A549 (cell line): ENCODE measurements at regions not wholly inside any gene's neighbourhood (a gene's known extent, or its start where the extent isn't known, plus 50 kb on each side); places are given as distances from the start of the nearest gene placed in this dataset.

Experiments used
- ATAC-seq, 2 experiments: fragments of 200-7000 bp in 1 of 2; fragments of >200 bp in 1 of 2; cut with Nextera tagmentation in 1 of 2; cut with Tn5 transposase in 1 of 2; 3 replicates each; pipeline versions ENCODE4 v1.8.0 to v1.9.1; 2018 to 2020; ENCODE audit warnings: mild to moderate bottlenecking in 1 of 2, moderate library complexity in 1 of 2
- CTCF ChIA-PET: fragments of 300-600 bp; sonication (Branson Sonifier 250); formaldehyde crosslinking; extraction: SDS; loops from one replicate; lab custom pipeline; 2021; ENCODE audit warnings: antibody characterized with exemption, inconsistent platforms; lab: Yijun Ruan, JAX
- POLR2A ChIA-PET: fragments of 350-600 bp; formaldehyde crosslinking; extraction: SDS; loops from one replicate; lab custom pipeline; 2021; ENCODE audit warnings: antibody characterized with exemption, inconsistent platforms; lab: Yijun Ruan, JAX
- DNase-seq, 2 experiments: peaks; one replicate each; pipeline versions ENCODE4 v3.0.0 to v3.0.0-alpha.2; 2011 to 2016; ENCODE audit warnings: low read depth in 1 of 2, low spot score in 1 of 2
- FAIRE-seq: peaks from 2 replicates; lab custom pipeline; 2011; peaks lifted over from hg19 to GRCh38; lab: Jason Lieb, UNC
- H3K27ac ChIP-seq, 2 experiments: fragments of >200 bp; sonication (Bioruptor Twin); formaldehyde crosslinking; 3 replicates each; pipeline ENCODE4 v1.5.1; 2016 to 2017
- H3K4me1 ChIP-seq: fragments of >200 bp; sonication (Bioruptor Twin); formaldehyde crosslinking; 3 replicates; pipeline ENCODE4 v1.6.1; 2016
- H3K4me2 ChIP-seq: fragments of >200 bp; sonication (Bioruptor Twin); formaldehyde crosslinking; 3 replicates; pipeline ENCODE4 v1.6.1; 2016
- H3K4me3 ChIP-seq: fragments of >200 bp; sonication (Bioruptor Twin); formaldehyde crosslinking; 3 replicates; pipeline ENCODE4 v1.5.1; 2016
- H3K9me3 ChIP-seq: fragments of >200 bp; sonication (Bioruptor Twin); formaldehyde crosslinking; 3 replicates; pipeline ENCODE4 v1.6.1; 2016
- CEBPB ChIP-seq, 2 experiments: fragments of >200 bp in 1 of 2; sonication (Bioruptor Twin) in 1 of 2; formaldehyde crosslinking in 1 of 2; IDR thresholded peaks; 2 replicates each; pipeline ENCODE4 v1.6.1; 2012 to 2016
- CHD2 ChIP-seq: fragments of 150-350 bp; IDR thresholded peaks from 2 replicates; pipeline ENCODE4 v1.6.1; 2014; ENCODE audit warnings: low read length; ENCODE audit not compliant: partially characterized antibody
- EHF ChIP-seq: fragments of 250-450 bp; sonication (Bioruptor Pico); IDR thresholded peaks from 2 replicates; pipeline ENCODE4 v1.5.0; 2020; ENCODE audit warnings: mild to moderate bottlenecking
- ESRRA ChIP-seq: fragments of 150-350 bp; IDR thresholded peaks from 2 replicates; pipeline ENCODE4 v1.6.1; 2014; ENCODE audit warnings: mild to moderate bottlenecking, low read length, borderline replicate concordance
- FOSB ChIP-seq: fragments of 250-450 bp; sonication (Bioruptor Pico); IDR thresholded peaks from 2 replicates; pipeline ENCODE4 v1.5.0; 2020; ENCODE audit warnings: mild to moderate bottlenecking, moderate library complexity
- FOSL2 ChIP-seq, 2 experiments: fragments of 450-650 bp in 1 of 2; fragments of >200 bp in 1 of 2; sonication (Bioruptor Twin) in 1 of 2; formaldehyde crosslinking; IDR thresholded peaks; 2 replicates each; pipeline versions ENCODE4 v1.5.0 to v1.6.1; 2016 to 2020; ENCODE audit warnings: mild to moderate bottlenecking in 1 of 2, moderate library complexity in 1 of 2
- GATA3 ChIP-seq: IDR thresholded peaks from 2 replicates; pipeline ENCODE4 v1.6.1; 2012; ENCODE audit warnings: borderline replicate concordance
- HDAC2 ChIP-seq: fragments of 200-600 bp; sonication (generic); IDR thresholded peaks from 2 replicates; pipeline ENCODE4 v1.6.1; 2016
- HOXB13 ChIP-seq: fragments of 250-450 bp; sonication (Bioruptor Pico); IDR thresholded peaks from 2 replicates; pipeline ENCODE4 v1.5.0; 2020; ENCODE audit warnings: low read depth, mild to moderate bottlenecking, moderate library complexity
- HOXB5 ChIP-seq: fragments of 250-450 bp; sonication (Bioruptor Pico); IDR thresholded peaks from 2 replicates; pipeline ENCODE4 v1.5.0; 2020; ENCODE audit warnings: mild to moderate bottlenecking, moderate library complexity
- JUN ChIP-seq, 2 experiments: fragments of >200 bp; sonication (Bioruptor Twin); formaldehyde crosslinking; IDR thresholded peaks; 2 replicates in 1 of 2; 3 replicates in 1 of 2; pipeline ENCODE4 v1.6.1; 2016 to 2017
- JUNB ChIP-seq: fragments of >200 bp; sonication (Bioruptor Twin); formaldehyde crosslinking; IDR thresholded peaks from 2 replicates; pipeline ENCODE4 v1.6.1; 2016
- NFE2L2 ChIP-seq: fragments of 150-350 bp; conservative IDR thresholded peaks from 2 replicates; pipeline ENCODE4 v1.6.1; 2014; ENCODE audit warnings: low read length
- POLR2AphosphoS2 ChIP-seq: conservative IDR thresholded peaks from 2 replicates; pipeline ENCODE4 v1.6.1; 2012; ENCODE audit warnings: low read length, improper control_type of control experiment, inconsistent platforms
- RNF2 ChIP-seq: fragments of 200-600 bp; sonication (generic); IDR thresholded peaks from 2 replicates; pipeline ENCODE4 v1.6.1; 2016; ENCODE audit warnings: low read depth, mild to moderate bottlenecking, antibody characterized with exemption, moderate library complexity, borderline replicate concordance
- SMC3 ChIP-seq: fragments of >200 bp; sonication (Bioruptor Twin); formaldehyde crosslinking; IDR thresholded peaks from 3 replicates; pipeline ENCODE4 v1.6.1; 2018; ENCODE audit warnings: inconsistent platforms
- SREBF2 ChIP-seq: fragments of 450-650 bp; IDR thresholded peaks from 2 replicates; pipeline ENCODE4 v1.6.1; 2014; ENCODE audit warnings: mild to moderate bottlenecking, moderate library complexity
- TP53 ChIP-seq: fragments of 250-450 bp; sonication (Bioruptor Pico); IDR thresholded peaks from 2 replicates; pipeline ENCODE4 v1.5.0; 2021; ENCODE audit warnings: mild to moderate bottlenecking, moderate library complexity
- ZSCAN20 ChIP-seq: fragments of 250-450 bp; sonication (Bioruptor Pico); IDR thresholded peaks from 2 replicates; pipeline ENCODE4 v1.8.0; 2022; ENCODE audit warnings: mild to moderate bottlenecking, moderate library complexity
- WGBS: methylation state at CpG from one replicate; pipeline ENCODE4 v1.1.6; 2017; ENCODE audit errors: missing lambda C conversion rate; 5-methylcytosine and 5-hydroxymethylcytosine counted together
- TF ChIP-seq, protein P1 (sequence below): fragments of 150-350 bp; IDR thresholded peaks from 2 replicates; pipeline ENCODE4 v1.6.1; 2014; ENCODE audit warnings: low read depth, mild to moderate bottlenecking, low read length
- TF ChIP-seq, protein P2 (sequence below): fragments of >200 bp; sonication (Bioruptor Twin); formaldehyde crosslinking; IDR thresholded peaks from 3 replicates; pipeline ENCODE4 v1.6.1; 2016
- TF ChIP-seq, protein P3 (sequence below): IDR thresholded peaks from 2 replicates; pipeline ENCODE4 v1.6.1; 2012
- TF ChIP-seq, protein P4 (sequence below): fragments of >200 bp; sonication (Bioruptor Twin); formaldehyde crosslinking; IDR thresholded peaks from 2 replicates; pipeline ENCODE4 v1.6.1; 2016

DNA sequence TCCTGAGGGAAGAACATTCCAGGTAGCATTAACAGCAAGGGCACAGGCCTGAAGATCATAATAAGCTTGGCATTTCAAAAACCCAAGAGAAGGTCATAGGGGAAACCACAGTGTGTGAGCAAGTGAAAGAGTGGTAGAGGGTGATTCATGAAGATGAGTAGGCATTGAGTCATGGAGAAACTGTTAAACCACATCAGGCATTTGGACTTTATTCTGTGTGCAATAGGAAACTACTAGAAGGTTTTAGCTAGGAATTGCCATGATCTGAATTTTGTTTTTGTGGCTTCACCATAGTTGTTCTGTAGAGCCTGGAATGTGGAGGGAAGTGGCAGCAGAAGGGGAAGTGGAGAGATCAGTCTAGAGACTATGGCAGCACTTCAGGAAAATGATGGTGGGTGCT is 359.0 kb upstream of the PTBP2 start:
- POLR2A ChIA-PET = interaction anchor here (0.5 kb wide), 1 partner anchor 1632 kb away, joined by 3 read pairs; no protein-coding TSS in a partner anchor
- CTCF ChIA-PET = interaction anchor here (0.6 kb wide), 1 partner anchor 334 kb away, joined by 3 read pairs; no protein-coding TSS in a partner anchor
- peak; percentile 59 for FAIRE-seq

DNA sequence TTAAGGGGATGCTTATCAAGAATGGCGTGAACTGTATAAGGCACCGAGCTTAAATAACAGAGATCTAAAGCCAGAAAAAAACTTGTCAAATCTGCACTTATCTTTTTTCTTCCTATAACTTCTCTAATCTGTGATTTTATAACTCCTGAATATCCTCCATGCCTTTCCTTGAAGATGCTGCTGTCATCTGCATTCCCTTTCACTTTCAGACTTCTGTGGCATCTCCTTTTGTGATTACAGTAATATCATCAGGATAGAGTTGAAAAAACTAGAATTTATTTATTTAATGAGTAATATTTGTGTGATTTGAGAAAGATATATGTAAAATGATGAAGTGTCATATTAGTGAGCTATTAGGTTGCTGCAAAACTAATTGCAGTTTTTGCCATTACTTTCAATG is 357.8 kb upstream of the PTBP2 start:
- Histone ChIP-seq H3K4me1 (peaks cover 39% of the 10 kb centered on the region), H3K4me3 (no peak overlapping the region), H3K9me3 (no peaks in the 10 kb centered on the region), H3K4me2 (peak overlapping the region; percentile 55; the same call in 1 of the 3 replicates), H3K27ac (peak overlapping the region in 1 of 2 experiments; percentile 36; a peak in 1 of 6 replicates)
- DNase-seq = no peak
- 93% methylated on average over 2 of the region's 2 CpGs for WGBS
- CTCF ChIA-PET = no interaction called here
- no peak for ATAC-seq
- TF ChIP-seq, protein P1, sequence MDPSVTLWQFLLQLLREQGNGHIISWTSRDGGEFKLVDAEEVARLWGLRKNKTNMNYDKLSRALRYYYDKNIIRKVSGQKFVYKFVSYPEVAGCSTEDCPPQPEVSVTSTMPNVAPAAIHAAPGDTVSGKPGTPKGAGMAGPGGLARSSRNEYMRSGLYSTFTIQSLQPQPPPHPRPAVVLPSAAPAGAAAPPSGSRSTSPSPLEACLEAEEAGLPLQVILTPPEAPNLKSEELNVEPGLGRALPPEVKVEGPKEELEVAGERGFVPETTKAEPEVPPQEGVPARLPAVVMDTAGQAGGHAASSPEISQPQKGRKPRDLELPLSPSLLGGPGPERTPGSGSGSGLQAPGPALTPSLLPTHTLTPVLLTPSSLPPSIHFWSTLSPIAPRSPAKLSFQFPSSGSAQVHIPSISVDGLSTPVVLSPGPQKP = no peak
- POLR2A ChIA-PET = no interaction called here
- no peak for FAIRE-seq

More for the DNA sequence above, 359.0 kb upstream of the PTBP2 start:
- peak; percentile 96 for TF ChIP-seq FOSL2 (IDR thresholded peaks at IDR 0.05)
- TF ChIP-seq FOSL2 (CRISPR knock-in tag; IDR thresholded peaks at IDR 0.05) = peak; percentile 93
- peak; percentile 41 to 49; a peak in 1 of 5 replicates for TF ChIP-seq JUN (IDR thresholded peaks at IDR 0.05)
- TF ChIP-seq, protein P2, sequence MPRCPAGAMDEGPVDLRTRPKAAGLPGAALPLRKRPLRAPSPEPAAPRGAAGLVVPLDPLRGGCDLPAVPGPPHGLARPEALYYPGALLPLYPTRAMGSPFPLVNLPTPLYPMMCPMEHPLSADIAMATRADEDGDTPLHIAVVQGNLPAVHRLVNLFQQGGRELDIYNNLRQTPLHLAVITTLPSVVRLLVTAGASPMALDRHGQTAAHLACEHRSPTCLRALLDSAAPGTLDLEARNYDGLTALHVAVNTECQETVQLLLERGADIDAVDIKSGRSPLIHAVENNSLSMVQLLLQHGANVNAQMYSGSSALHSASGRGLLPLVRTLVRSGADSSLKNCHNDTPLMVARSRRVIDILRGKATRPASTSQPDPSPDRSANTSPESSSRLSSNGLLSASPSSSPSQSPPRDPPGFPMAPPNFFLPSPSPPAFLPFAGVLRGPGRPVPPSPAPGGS = peak; percentile 31; the same call in 1 of the 3 replicates
- TF ChIP-seq NFE2L2 = no peak
- peak; percentile 97 for TF ChIP-seq JUNB
- peak in 1 of 2 experiments; percentile 57; a peak in 2 of 4 replicates for TF ChIP-seq CEBPB (IDR thresholded peaks at IDR 0.05)
- TF ChIP-seq CHD2 = no peak
- TF ChIP-seq, protein P3, sequence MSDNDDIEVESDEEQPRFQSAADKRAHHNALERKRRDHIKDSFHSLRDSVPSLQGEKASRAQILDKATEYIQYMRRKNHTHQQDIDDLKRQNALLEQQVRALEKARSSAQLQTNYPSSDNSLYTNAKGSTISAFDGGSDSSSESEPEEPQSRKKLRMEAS = peak; percentile 60
- TF ChIP-seq GATA3 = peak; percentile 61; the same call in 1 of the 2 replicates
- peak; percentile 47 to 74 for DNase-seq
- peak; percentile 98 to 99 for ATAC-seq
- Histone ChIP-seq H3K4me2 (peak overlapping the region; percentile 55), H3K27ac (peak overlapping the region; percentile 52 to 75; a peak in 4 of 6 replicates), H3K9me3 (no peaks in the 10 kb centered on the region), H3K4me3 (no peak overlapping the region), H3K4me1 (peaks cover 42% of the 10 kb centered on the region)

DNA sequence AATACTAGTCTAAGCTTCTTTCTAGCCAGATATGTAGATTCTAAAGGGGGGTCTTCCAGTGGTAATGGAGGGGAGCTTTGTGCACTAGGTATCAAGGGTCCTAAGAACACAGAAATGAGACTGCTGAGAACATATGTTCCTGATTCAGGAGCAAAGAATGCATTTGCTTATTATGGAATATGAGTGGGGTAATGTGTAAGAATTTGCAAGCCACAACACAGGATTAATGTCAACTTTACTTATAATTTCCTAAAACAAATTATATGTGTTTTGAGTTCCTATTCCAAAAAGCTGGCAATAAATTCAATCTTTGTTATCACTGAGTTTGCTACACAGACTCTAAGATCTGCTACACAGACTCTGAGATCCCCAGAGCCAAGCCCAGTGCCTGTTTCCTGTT is 357.0 kb upstream of the PTBP2 start:
- no peak for FAIRE-seq
- POLR2A ChIA-PET = no interaction called here
- no peak for DNase-seq
- peaks cover 38% of the 10 kb centered on the region for H3K4me1 ChIP-seq
- no peak overlapping the region for H3K27ac ChIP-seq
- H3K4me2 ChIP-seq = no peak overlapping the region
- TF ChIP-seq TP53 (no peak), FOSL2 (IDR thresholded peaks at IDR 0.05) (no peak), FOSL2 (CRISPR knock-in tag; IDR thresholded peaks at IDR 0.05) (no peak), SREBF2 (no peak), HDAC2 (no peak), HOXB13 (CRISPR knock-in tag) (no peak)
- TF ChIP-seq, protein P4, sequence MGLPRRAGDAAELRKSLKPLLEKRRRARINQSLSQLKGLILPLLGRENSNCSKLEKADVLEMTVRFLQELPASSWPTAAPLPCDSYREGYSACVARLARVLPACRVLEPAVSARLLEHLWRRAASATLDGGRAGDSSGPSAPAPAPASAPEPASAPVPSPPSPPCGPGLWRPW = no peak
- H3K9me3 ChIP-seq = no peaks in the 10 kb centered on the region
- ATAC-seq = no peak
- H3K4me3 ChIP-seq = no peak overlapping the region
- CTCF ChIA-PET = no interaction called here

DNA sequence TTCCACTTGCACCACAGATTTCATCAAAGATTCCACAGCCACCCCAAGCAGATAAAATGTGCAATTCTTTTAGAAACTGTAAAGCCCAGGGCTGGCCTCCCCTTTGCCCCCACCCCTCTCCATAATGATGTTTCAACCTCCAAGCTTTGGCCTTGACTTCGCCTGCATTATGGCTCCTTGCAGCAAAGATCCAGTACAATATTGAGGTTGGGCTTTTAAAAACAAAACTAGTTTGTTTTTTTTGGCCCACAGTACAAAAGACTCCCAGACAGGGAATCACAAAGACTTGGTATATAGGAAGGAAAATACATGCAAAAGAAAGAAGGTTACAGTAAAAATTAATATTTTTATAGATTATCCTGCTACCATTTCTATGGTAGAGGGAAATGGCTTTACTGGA is 356.5 kb upstream of the PTBP2 start:
- ChIA-PET CTCF (no interaction called here), POLR2A (no interaction called here)
- no peak for FAIRE-seq
- no peak for DNase-seq
- Histone ChIP-seq H3K4me1 (peaks cover 33% of the 10 kb centered on the region), H3K9me3 (no peaks in the 10 kb centered on the region), H3K27ac (no peak overlapping the region), H3K4me3 (no peak overlapping the region), H3K4me2 (no peak overlapping the region)
- TF ChIP-seq EHF (CRISPR knock-in tag) = no peak
- TF ChIP-seq, protein P4 = no peak
- TF ChIP-seq CHD2 = no peak
- no peak for TF ChIP-seq RNF2
- no peak for TF ChIP-seq FOSB (CRISPR knock-in tag)
- TF ChIP-seq POLR2AphosphoS2 = no peak
- TF ChIP-seq ESRRA = no peak
- no peak for TF ChIP-seq HOXB5 (CRISPR knock-in tag)
- no peak for TF ChIP-seq ZSCAN20 (CRISPR knock-in tag)
- TF ChIP-seq SMC3 = no peak
- 64% methylated on average over 1 of the region's 1 CpG for WGBS
- no peak for ATAC-seq
